ENCODE measurements at regions not wholly inside any gene's neighbourhood (a gene's known extent, or its start where the extent isn't known, plus 50 kb on each side); places are given as distances from the start of the nearest gene placed in this dataset.
"Not testable (repeated sequence)": the region's sequence is repeated elsewhere in the genome, so short reads cannot be mapped to it uniquely, and the experiment has no call there.

DNA sequence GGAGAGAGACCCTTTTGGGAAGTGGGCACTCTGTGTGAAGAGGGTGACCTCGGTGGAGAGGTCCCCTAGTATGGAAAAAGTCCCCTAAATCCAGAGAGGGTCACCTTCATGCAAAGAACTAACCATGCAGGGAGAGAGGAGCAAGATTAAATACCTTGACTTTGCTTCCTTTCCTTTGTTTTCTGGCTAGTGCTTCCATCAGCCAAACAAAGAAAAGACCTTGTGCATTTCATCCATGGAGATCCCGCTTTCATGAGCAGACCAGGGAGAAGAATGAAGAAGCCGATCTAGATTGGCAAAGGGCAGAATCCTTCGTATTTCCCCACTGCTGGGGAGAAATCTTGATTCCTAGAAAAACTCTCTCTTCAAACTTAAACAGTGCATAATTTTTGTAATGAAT is 813.3 kb upstream of the CDH6 start:
- Histone ChIP-seq H3K4me3 (IDR thresholded peaks at IDR 0.05; ENCODE audit: insufficient read depth, low read depth, low read length) (no peak overlapping the region), H3K9ac (no peak overlapping the region), H3K27ac (no peak overlapping the region), H3K4me2 (no peak overlapping the region), H4K20me1 (ENCODE audit: insufficient read depth) (no peaks in the 10 kb centered on the region), H3K79me2 (ENCODE audit: insufficient read depth, low read depth) (no peaks in the 10 kb centered on the region), H3K27me3 (ENCODE audit: insufficient read depth, low read depth) (no peaks in the 10 kb centered on the region), H3K36me3 (ENCODE audit: insufficient read depth) (no peaks in the 10 kb centered on the region), H3K4me1 (ENCODE audit: low read depth, poor library complexity, severe bottlenecking) (no peaks in the 10 kb centered on the region), H2AFZ (ENCODE audit: low read depth) (no peak overlapping the region)
- TF ChIP-seq, protein P1, sequence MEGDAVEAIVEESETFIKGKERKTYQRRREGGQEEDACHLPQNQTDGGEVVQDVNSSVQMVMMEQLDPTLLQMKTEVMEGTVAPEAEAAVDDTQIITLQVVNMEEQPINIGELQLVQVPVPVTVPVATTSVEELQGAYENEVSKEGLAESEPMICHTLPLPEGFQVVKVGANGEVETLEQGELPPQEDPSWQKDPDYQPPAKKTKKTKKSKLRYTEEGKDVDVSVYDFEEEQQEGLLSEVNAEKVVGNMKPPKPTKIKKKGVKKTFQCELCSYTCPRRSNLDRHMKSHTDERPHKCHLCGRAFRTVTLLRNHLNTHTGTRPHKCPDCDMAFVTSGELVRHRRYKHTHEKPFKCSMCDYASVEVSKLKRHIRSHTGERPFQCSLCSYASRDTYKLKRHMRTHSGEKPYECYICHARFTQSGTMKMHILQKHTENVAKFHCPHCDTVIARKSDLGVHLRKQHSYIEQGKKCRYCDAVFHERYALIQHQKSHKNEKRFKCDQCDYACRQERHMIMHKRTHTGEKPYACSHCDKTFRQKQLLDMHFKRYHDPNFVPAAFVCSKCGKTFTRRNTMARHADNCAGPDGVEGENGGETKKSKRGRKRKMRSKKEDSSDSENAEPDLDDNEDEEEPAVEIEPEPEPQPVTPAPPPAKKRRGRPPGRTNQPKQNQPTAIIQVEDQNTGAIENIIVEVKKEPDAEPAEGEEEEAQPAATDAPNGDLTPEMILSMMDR (conservative IDR thresholded peaks at IDR 0.05; ENCODE audit: low read depth, low read length): no peak

DNA sequence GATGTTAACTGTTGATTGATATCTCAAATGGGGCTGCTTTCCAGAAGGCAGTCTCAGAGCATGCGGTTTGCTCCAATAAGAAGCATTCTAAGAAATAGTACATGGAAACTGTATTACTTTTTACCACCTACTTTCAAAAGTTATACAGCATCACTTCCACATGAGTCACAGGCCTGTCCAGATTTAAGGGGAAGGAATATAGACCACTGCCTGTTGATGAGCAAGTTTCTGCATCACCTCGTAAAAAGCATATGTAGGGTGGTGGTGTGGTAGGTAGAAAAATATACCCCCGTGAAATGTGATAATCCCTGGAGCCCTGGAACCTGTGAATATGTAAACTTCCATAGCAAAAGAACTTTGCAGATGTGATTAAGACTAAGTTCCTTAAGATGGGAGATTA is 816.6 kb upstream of the CDH6 start:
- Histone ChIP-seq H3K36me3 (ENCODE audit: insufficient read depth) (no peaks in the 10 kb centered on the region), H3K4me3 (IDR thresholded peaks at IDR 0.05; ENCODE audit: insufficient read depth, low read depth, low read length) (no peak overlapping the region), H3K9ac (no peak overlapping the region), H3K79me2 (ENCODE audit: insufficient read depth, low read depth) (no peaks in the 10 kb centered on the region), H2AFZ (ENCODE audit: low read depth) (no peak overlapping the region), H4K20me1 (ENCODE audit: insufficient read depth) (no peaks in the 10 kb centered on the region), H3K4me1 (ENCODE audit: low read depth, poor library complexity, severe bottlenecking) (no peaks in the 10 kb centered on the region), H3K4me2 (no peak overlapping the region), H3K27ac (no peak overlapping the region), H3K27me3 (ENCODE audit: insufficient read depth, low read depth) (no peaks in the 10 kb centered on the region)
- TF ChIP-seq, protein P1 (conservative IDR thresholded peaks at IDR 0.05; ENCODE audit: low read depth, low read length): no peak

DNA sequence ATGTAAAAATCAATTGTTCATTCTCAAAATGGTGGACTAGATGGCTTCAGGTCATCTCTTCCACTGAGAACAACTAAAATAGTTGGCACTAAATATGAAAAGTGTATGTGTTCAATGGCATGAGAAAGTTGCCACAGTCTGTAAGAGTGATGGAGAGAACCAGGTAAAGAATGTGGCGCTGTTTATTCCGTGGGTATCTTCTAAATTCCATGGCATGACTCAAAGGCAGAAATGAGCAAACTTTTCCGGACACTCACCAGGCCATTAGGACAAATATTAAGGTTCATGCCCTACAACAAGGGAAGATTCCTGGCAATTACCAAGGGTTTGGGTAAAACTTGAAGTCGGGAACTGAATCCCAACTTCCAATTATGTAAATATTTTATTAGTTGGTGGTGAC is 825.4 kb upstream of the CDH6 start:
- Histone ChIP-seq H3K36me3 (ENCODE audit: insufficient read depth) (no peaks in the 10 kb centered on the region), H3K9ac (no peak overlapping the region), H4K20me1 (ENCODE audit: insufficient read depth) (no peaks in the 10 kb centered on the region), H3K27ac (no peak overlapping the region), H3K79me2 (ENCODE audit: insufficient read depth, low read depth) (no peaks in the 10 kb centered on the region), H2AFZ (ENCODE audit: low read depth) (no peak overlapping the region), H3K4me2 (no peak overlapping the region), H3K27me3 (ENCODE audit: insufficient read depth, low read depth) (no peaks in the 10 kb centered on the region), H3K4me3 (IDR thresholded peaks at IDR 0.05; ENCODE audit: insufficient read depth, low read depth, low read length) (no peak overlapping the region), H3K4me1 (ENCODE audit: low read depth, poor library complexity, severe bottlenecking) (no peaks in the 10 kb centered on the region)
- TF ChIP-seq, protein P1 (conservative IDR thresholded peaks at IDR 0.05; ENCODE audit: low read depth, low read length): no peak

DNA sequence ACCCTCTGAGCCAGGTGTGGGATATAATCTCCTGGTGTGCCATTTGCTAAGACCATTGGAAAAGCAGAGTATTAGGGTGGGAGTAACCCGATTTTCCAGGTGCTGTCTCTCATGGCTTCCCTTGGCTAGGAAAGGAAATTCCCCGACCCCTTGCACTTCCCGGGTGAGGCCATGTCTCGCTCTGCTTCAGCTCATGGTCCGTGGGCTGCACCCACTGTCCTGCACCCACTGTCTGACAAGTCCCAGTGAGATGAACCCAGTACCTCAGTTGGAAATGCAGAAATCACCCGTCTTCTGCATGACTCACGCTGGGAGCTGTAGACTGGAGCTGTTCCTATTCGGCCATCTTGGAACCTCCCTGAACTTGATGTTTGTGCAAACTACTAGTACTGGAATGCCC is 828.5 kb upstream of the CDH6 start:
- H3K27me3 ChIP-seq (ENCODE audit: insufficient read depth, low read depth); H3K79me2 ChIP-seq (ENCODE audit: insufficient read depth, low read depth); H4K20me1 ChIP-seq (ENCODE audit: insufficient read depth); H3K27ac ChIP-seq; H3K9ac ChIP-seq; H3K36me3 ChIP-seq (ENCODE audit: insufficient read depth); H3K4me2 ChIP-seq; H3K4me1 ChIP-seq (ENCODE audit: low read depth, poor library complexity, severe bottlenecking); H3K4me3 ChIP-seq (IDR thresholded peaks at IDR 0.05; ENCODE audit: insufficient read depth, low read depth, low read length); H2AFZ ChIP-seq (ENCODE audit: low read depth): not testable (repeated sequence)

DNA sequence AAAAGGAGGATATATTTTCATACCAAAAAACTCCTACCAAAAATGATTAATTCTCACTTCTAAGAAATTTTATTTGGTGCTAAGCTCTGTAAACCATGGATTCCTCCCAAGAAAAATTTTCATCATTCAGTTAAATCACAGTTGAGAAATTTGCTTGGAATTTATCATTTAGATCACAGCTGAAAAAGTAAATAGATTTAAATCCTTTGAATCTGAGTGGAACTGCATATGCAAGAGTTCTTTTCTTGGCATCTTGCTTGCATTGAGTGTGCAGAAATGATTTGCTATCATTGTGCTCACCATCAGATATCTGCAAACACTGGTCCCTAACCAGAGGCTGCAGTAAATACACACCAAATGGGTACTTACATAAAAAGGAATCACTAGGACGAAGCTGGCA is 836.1 kb upstream of the CDH6 start:
- Histone ChIP-seq H2AFZ (ENCODE audit: low read depth) (no peak overlapping the region), H4K20me1 (ENCODE audit: insufficient read depth) (no peaks in the 10 kb centered on the region), H3K4me2 (no peak overlapping the region), H3K27me3 (ENCODE audit: insufficient read depth, low read depth) (no peaks in the 10 kb centered on the region), H3K9ac (no peak overlapping the region), H3K27ac (no peak overlapping the region), H3K36me3 (ENCODE audit: insufficient read depth) (no peaks in the 10 kb centered on the region), H3K4me3 (IDR thresholded peaks at IDR 0.05; ENCODE audit: insufficient read depth, low read depth, low read length) (no peak overlapping the region), H3K4me1 (ENCODE audit: low read depth, poor library complexity, severe bottlenecking) (no peaks in the 10 kb centered on the region), H3K79me2 (ENCODE audit: insufficient read depth, low read depth) (no peaks in the 10 kb centered on the region)
- TF ChIP-seq, protein P1 (conservative IDR thresholded peaks at IDR 0.05; ENCODE audit: low read depth, low read length): no peak
